Parathyroid adenoma (tissue), 2 donors: ENCODE measurements at regions not wholly inside any gene's neighbourhood (a gene's known extent, or its start where the extent isn't known, plus 50 kb on each side); places are given as distances from the start of the nearest gene placed in this dataset.
"Not testable (repeated sequence)": the region's sequence is repeated elsewhere in the genome, so short reads cannot be mapped to it uniquely, and the experiment has no call there.

Experiments
- H2AFZ ChIP-seq: fragments of 300-600 bp; sonication (generic); one replicate; pipeline ENCODE4 v1.7.0; 2017; ENCODE audit warnings: antibody characterized with exemption, mild to moderate bottlenecking
- H3K27ac ChIP-seq: fragments of 300-600 bp; sonication (generic); one replicate; pipeline ENCODE4 v1.7.0; 2017
- H3K27me3 ChIP-seq: fragments of 300-600 bp; sonication (generic); one replicate; pipeline ENCODE4 v1.7.0; 2017; ENCODE audit warnings: low read length; ENCODE audit not compliant: control insufficient read depth, insufficient read depth
- H3K36me3 ChIP-seq: fragments of 300-600 bp; sonication (generic); one replicate; pipeline ENCODE4 v1.7.0; 2017; ENCODE audit warnings: low read length; ENCODE audit not compliant: control insufficient read depth, insufficient read depth
- H3K4me1 ChIP-seq: fragments of 300-600 bp; sonication (generic); one replicate; pipeline ENCODE4 v1.7.0; 2017; ENCODE audit warnings: control low read depth
- H3K4me2 ChIP-seq: fragments of 300-600 bp; sonication (generic); one replicate; pipeline ENCODE4 v1.7.0; 2017; ENCODE audit warnings: low read length
- H3K4me3 ChIP-seq: fragments of 300-600 bp; sonication (generic); one replicate; pipeline ENCODE4 v1.7.0; 2017; ENCODE audit warnings: low read depth, low read length
- H3K79me2 ChIP-seq: fragments of 300-600 bp; sonication (generic); one replicate; pipeline ENCODE4 v1.7.0; 2017; ENCODE audit warnings: control low read depth
- H3K9ac ChIP-seq: fragments of 300-600 bp; sonication (generic); one replicate; pipeline ENCODE4 v1.7.0; 2017; ENCODE audit warnings: mild to moderate bottlenecking
- H3K9me3 ChIP-seq: fragments of 300-600 bp; sonication (generic); one replicate; pipeline ENCODE4 v1.7.0; 2017; ENCODE audit warnings: low read length; ENCODE audit not compliant: control insufficient read depth
- TF ChIP-seq, protein P1 (sequence below): fragments of 300-600 bp; sonication (generic); IDR thresholded peaks from one replicate; pipeline ENCODE4 v1.7.0; 2017; ENCODE audit warnings: antibody characterized with exemption, mild to moderate bottlenecking
- donor health status: primary hyperparathyroidism.

DNA sequence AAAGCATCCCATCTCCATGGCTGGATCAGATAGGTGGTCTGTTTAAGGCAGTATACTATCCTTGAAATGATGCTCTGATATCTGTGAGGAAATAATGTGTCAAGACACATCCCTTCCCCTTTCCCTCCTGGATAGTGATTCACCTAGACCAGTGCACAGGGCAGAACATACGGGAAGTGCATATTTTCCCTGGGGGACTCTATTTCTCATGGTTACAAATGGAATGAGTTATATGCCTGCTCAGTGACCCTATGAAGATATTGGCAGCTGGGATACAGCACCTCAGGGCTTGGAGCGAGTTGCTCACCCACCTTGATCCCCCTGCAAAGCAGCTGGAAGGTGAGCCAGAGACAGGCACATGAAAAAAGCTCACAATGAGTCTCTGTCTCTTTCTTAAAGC is 67.5 kb upstream of the PRL start:
- Histone ChIP-seq H3K4me2 (no peak overlapping the region), H3K27ac (no peak overlapping the region), H3K4me3 (no peak overlapping the region), H3K36me3 (no peaks in the 10 kb centered on the region), H3K9ac (no peak overlapping the region), H3K9me3 (no peaks in the 10 kb centered on the region), H2AFZ (no peak overlapping the region), H3K4me1 (no peaks in the 10 kb centered on the region), H3K79me2 (no peaks in the 10 kb centered on the region), H3K27me3 (no peaks in the 10 kb centered on the region)
- TF ChIP-seq, protein P1, sequence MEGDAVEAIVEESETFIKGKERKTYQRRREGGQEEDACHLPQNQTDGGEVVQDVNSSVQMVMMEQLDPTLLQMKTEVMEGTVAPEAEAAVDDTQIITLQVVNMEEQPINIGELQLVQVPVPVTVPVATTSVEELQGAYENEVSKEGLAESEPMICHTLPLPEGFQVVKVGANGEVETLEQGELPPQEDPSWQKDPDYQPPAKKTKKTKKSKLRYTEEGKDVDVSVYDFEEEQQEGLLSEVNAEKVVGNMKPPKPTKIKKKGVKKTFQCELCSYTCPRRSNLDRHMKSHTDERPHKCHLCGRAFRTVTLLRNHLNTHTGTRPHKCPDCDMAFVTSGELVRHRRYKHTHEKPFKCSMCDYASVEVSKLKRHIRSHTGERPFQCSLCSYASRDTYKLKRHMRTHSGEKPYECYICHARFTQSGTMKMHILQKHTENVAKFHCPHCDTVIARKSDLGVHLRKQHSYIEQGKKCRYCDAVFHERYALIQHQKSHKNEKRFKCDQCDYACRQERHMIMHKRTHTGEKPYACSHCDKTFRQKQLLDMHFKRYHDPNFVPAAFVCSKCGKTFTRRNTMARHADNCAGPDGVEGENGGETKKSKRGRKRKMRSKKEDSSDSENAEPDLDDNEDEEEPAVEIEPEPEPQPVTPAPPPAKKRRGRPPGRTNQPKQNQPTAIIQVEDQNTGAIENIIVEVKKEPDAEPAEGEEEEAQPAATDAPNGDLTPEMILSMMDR: no peak

DNA sequence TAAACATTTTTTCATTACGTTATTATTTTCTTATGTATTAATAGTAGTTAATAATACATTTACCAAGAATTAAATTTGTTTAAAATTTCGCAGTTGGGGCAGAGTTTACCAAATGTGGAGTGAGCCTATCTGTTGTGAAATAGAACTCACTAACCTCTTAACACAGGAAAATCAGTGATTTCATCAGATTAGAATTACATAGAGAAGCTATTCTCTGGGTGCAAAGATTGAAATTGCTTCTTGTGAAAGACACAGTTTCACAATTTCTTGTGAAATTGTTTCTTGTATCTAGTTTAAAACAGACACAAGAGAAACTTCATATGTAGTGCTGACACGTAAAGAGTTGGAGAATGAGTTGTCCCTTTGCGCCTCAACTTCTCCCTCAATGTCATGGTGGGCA is 69.4 kb upstream of the PRL start:
- H3K79me2 ChIP-seq: no peaks in the 10 kb centered on the region
- H3K4me3 ChIP-seq: no peak overlapping the region
- no peak overlapping the region for H2AFZ ChIP-seq
- no peaks in the 10 kb centered on the region for H3K9me3 ChIP-seq
- H3K4me1 ChIP-seq: no peaks in the 10 kb centered on the region
- H3K27ac ChIP-seq: no peak overlapping the region
- H3K9ac ChIP-seq: no peak overlapping the region
- no peaks in the 10 kb centered on the region for H3K27me3 ChIP-seq
- TF ChIP-seq, protein P1: no peak
- no peak overlapping the region for H3K4me2 ChIP-seq
- no peaks in the 10 kb centered on the region for H3K36me3 ChIP-seq

DNA sequence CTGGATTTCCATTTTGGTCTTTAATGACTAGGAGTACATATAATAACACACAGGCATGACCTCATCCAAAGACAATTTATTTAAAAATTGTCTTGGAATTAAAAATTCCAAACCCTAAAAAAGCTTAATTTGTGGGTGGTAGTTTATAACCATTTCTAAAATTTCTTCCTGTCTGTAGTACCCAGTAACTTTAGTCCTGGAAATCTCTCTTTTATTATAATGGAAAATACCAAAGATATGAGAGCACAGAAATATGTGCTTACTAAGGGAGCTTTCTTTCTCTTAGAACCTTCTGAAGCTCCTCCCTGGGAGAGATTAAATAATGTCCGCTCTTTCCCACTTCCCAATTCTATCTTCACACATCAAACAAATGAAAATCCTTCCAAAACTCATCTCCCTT is 70.5 kb upstream of the PRL start:
- Histone ChIP-seq H3K79me2 (no peaks in the 10 kb centered on the region), H3K4me3 (no peak overlapping the region), H3K36me3 (no peaks in the 10 kb centered on the region), H3K4me2 (no peak overlapping the region), H3K27ac (no peak overlapping the region), H3K9me3 (no peaks in the 10 kb centered on the region), H3K9ac (no peak overlapping the region), H3K4me1 (no peaks in the 10 kb centered on the region), H3K27me3 (no peaks in the 10 kb centered on the region), H2AFZ (no peak overlapping the region)
- TF ChIP-seq, protein P1: no peak

DNA sequence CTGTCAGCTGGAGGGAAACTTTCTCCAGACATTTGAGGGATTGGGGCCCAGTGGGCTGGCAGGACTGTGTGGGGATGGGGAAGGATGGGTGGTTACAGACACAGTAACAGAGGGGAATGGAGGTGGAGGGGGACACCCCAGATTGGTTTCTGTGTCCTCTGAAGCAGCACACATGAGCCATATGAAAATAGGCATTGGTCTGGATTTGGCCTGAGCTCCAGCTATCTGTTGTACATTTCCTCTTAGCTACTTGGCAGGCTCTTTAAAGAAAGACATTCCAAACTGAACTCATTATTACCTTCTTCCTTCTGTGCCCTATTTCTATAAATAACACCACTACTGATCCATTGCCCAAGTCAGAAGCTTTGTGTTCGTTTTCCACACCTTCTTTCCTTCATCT is 72.0 kb upstream of the PRL start:
- Histone ChIP-seq H3K9ac (no peak overlapping the region), H2AFZ (no peak overlapping the region), H3K27ac (no peak overlapping the region), H3K4me3 (no peak overlapping the region), H3K79me2 (no peaks in the 10 kb centered on the region), H3K9me3 (no peaks in the 10 kb centered on the region), H3K27me3 (no peaks in the 10 kb centered on the region), H3K36me3 (no peaks in the 10 kb centered on the region), H3K4me1 (no peaks in the 10 kb centered on the region), H3K4me2 (no peak overlapping the region)
- TF ChIP-seq, protein P1: no peak

DNA sequence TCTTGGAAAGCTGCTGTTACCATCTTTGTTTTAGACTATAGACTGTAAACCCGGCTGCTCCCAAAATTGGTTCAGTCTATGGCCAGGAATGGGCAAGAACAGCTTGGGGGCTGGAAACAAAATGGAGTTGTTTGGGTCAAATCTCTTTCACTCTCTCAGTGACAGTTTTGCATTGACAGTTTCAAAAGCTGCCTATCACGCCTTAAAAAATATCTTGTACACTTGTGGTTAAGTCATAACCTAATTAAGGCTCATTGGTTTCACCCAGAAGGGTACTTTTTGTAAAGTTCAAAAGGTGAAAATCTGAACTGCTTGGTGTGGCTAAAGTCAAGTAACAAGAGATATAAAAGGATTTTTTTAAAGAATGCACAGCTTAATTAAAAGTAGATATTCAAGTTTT is 76.1 kb upstream of the PRL start:
- TF ChIP-seq, protein P1: no peak
- Histone ChIP-seq H3K27me3 (no peaks in the 10 kb centered on the region), H3K27ac (no peak overlapping the region), H3K9ac (no peak overlapping the region), H3K79me2 (no peaks in the 10 kb centered on the region), H3K36me3 (no peaks in the 10 kb centered on the region), H3K4me3 (no peak overlapping the region), H3K4me1 (no peaks in the 10 kb centered on the region), H2AFZ (no peak overlapping the region), H3K9me3 (no peaks in the 10 kb centered on the region), H3K4me2 (no peak overlapping the region)

DNA sequence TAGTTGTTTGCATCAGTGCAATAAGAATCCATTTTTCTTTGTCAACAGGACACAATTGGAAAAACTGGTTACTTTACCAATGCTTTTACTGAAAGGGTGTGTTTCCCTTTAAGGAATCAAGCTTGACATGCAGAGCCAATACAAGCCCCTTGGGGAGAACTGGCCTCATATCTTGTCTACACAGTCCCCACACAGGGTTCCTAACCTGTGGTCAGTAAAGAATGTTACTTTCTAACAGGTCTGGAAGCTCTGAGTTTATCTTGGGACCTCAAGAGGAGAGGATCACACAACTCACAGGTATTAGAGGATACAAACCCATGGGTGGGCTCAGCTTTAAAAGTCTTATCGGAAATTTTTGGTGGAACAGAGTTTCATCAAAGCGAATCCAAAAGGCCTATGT is 78.1 kb upstream of the PRL start:
- not testable (repeated sequence) for H2AFZ ChIP-seq, H3K4me3 ChIP-seq, H3K4me2 ChIP-seq, H3K9ac ChIP-seq, H3K9me3 ChIP-seq, H3K27me3 ChIP-seq, H3K36me3 ChIP-seq, H3K79me2 ChIP-seq, H3K27ac ChIP-seq, H3K4me1 ChIP-seq

DNA sequence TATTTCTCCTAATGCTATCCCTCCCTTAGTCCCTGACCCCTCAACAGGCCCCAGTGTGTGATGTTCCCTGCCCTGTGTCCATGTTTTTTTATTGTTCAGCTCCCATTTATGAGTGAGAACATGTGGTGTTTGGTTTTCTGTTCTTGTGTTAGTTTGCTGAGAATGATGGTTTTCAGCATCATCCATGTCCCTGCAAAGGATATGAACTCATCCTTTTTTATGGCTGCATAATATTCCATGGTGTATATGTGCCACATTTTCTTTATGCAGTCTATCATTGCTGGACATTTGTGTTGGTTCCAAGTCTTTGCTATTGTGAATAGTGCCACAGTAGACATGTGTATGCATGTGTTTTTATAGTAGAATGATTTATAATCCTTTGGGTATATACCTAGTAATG is 79.5 kb upstream of the PRL start:
- not testable (repeated sequence) for H3K4me3 ChIP-seq, H3K36me3 ChIP-seq, H3K4me1 ChIP-seq, H3K27ac ChIP-seq, H3K79me2 ChIP-seq, H3K27me3 ChIP-seq, H3K4me2 ChIP-seq, H3K9ac ChIP-seq, H3K9me3 ChIP-seq, H2AFZ ChIP-seq
